HEK293T (cell line): ENCODE measurements at regions not wholly inside any gene's neighbourhood (a gene's known extent, or its start where the extent isn't known, plus 50 kb on each side); places are given as distances from the start of the nearest gene placed in this dataset.

Source experiments
- ARNT ChIP-seq: fragments of 450-650 bp; IDR thresholded peaks from 2 replicates; pipeline ENCODE4 v1.6.1; 2017; ENCODE audit warnings: mild to moderate bottlenecking
- BHLHE40 ChIP-seq: fragments of 450-650 bp; IDR thresholded peaks from 2 replicates; pipeline ENCODE4 v1.6.1; 2016; ENCODE audit warnings: mild to moderate bottlenecking, moderate library complexity, borderline replicate concordance
- CTBP1 ChIP-seq: fragments of 450-650 bp; IDR thresholded peaks from 2 replicates; pipeline ENCODE4 v1.6.1; 2016; ENCODE audit warnings: borderline replicate concordance
- ELF4 ChIP-seq: fragments of 450-650 bp; IDR thresholded peaks from 2 replicates; pipeline ENCODE4 v1.6.1; 2017; ENCODE audit warnings: antibody characterized with exemption
- FOXA1 ChIP-seq: fragments of 450-650 bp; IDR thresholded peaks from 2 replicates; pipeline ENCODE4 v1.6.1; 2016; ENCODE audit warnings: mild to moderate bottlenecking
- FOXK2 ChIP-seq: fragments of 450-650 bp; IDR thresholded peaks from 2 replicates; pipeline ENCODE4 v1.6.1; 2016; ENCODE audit warnings: mild to moderate bottlenecking
- FOXM1 ChIP-seq: fragments of 450-650 bp; IDR thresholded peaks from 2 replicates; pipeline ENCODE4 v1.6.1; 2017; ENCODE audit warnings: mild to moderate bottlenecking, borderline replicate concordance
- HDGF ChIP-seq: fragments of 450-650 bp; IDR thresholded peaks from 2 replicates; pipeline ENCODE4 v1.6.1; 2017; ENCODE audit warnings: antibody characterized with exemption, borderline replicate concordance
- LEF1 ChIP-seq: fragments of 450-650 bp; IDR thresholded peaks from 2 replicates; pipeline ENCODE4 v1.6.1; 2017; ENCODE audit warnings: mild to moderate bottlenecking, borderline replicate concordance
- PKNOX1 ChIP-seq: fragments of 450-650 bp; IDR thresholded peaks from 2 replicates; pipeline ENCODE4 v1.6.1; 2016
- SP1 ChIP-seq: fragments of 450-650 bp; IDR thresholded peaks from 2 replicates; pipeline ENCODE4 v1.6.1; 2017
- SUZ12 ChIP-seq: fragments of 450-650 bp; IDR thresholded peaks from 2 replicates; pipeline ENCODE4 v1.6.1; 2016; ENCODE audit warnings: mild to moderate bottlenecking
- TARDBP ChIP-seq: fragments of 450-650 bp; IDR thresholded peaks from 2 replicates; pipeline ENCODE4 v1.6.1; 2016

GRCh38 chr5:67255881-67256280, 59.3 kb upstream of the CD180 start:
- no peak for TF ChIP-seq SP1
- no peak for TF ChIP-seq ARNT
- no peak for TF ChIP-seq TARDBP
- TF ChIP-seq SUZ12 = no peak
- no peak for TF ChIP-seq LEF1
- TF ChIP-seq FOXM1 = no peak
- TF ChIP-seq PKNOX1 = no peak
- TF ChIP-seq BHLHE40 = no peak
- no peak for TF ChIP-seq FOXK2
- TF ChIP-seq FOXA1 = no peak
- TF ChIP-seq CTBP1 = no peak
- TF ChIP-seq ELF4 = no peak
- TF ChIP-seq HDGF = no peak
